GM19452 (cell line): ENCODE measurements at regions not wholly inside any gene's neighbourhood (a gene's known extent, or its start where the extent isn't known, plus 50 kb on each side); places are given as distances from the start of the nearest gene placed in this dataset.

Experiments
- ATAC-seq: cut with Tn5 transposase; IDR thresholded peaks from one replicate; pipeline ENCODE4 v1.9.1; 2021; ENCODE audit not compliant: unreplicated experiment

DNA sequence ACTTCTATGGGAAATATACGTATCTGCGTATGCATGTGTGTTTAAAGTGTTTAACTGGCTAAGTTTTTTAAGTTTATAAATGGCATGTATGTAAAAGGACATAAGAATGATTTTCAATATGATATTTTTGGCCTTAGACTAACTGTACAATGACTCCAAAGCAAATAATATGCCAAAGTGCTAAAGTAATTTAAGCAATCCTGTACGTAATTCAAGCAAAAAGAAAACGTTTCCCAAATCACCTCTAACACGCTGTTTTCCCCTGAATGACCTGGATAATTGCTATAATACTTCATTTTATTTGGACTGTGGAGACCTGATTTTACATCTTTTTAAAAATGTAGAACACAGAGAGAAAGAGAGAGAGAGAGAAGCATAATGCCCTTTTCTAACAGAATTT, 183.0 kb upstream of the HAND2 start:
- ATAC-seq = no peak

DNA sequence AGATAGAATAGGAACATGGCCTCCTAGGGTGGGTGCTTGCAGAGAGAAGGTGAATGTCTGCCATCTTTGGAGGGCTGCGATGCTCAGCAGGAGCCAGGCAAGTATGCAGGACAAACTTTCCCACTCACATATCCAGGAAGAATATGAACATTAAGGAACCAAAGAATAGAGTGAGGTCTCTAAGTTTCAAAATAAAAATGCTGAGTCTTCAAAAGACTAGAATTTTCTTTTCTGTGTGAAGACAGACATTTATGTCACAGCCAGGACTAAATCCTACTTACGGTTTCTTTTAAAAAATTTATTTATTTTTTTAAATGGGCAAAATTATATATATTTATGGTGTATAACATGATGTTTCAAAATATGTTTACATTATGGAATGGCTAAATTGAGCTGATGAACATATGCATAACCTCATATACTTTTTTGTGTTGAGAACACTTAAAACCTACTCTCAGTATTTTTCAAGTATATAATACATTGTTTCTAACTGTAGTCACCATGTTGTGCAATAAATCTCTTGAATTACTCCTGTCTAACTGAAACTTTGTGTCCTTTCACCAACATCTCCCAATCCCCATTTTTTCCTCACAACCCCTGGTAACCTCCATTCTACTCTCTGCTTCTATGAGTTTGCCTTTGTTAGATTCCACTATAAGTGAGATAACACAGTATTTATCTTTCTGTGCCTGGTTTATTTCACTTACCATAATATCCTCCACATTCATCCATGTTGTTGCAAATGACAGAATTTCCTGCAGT, 177.8 kb upstream of the HAND2 start:
- ATAC-seq = no peak

DNA sequence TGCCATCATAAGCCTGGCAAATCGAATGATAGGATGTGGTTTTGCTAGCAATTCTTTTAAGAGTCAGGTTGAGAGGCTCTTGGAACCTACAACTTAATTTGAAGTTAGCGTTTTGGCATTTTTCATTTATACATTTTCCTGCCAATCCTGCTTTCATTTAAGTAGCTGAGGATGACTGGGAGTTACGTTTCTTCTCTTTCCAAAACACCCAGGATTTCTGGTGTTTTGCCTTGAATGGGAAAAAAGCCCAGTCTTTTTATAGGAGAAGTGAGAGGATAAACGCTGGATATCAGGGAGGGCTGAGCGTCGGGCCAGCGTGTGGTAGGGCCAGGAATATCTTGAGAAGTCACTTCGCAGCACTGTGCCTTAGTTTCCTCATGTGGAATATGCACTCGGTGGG, 174.2 kb upstream of the HAND2 start:
- no peak for ATAC-seq

DNA sequence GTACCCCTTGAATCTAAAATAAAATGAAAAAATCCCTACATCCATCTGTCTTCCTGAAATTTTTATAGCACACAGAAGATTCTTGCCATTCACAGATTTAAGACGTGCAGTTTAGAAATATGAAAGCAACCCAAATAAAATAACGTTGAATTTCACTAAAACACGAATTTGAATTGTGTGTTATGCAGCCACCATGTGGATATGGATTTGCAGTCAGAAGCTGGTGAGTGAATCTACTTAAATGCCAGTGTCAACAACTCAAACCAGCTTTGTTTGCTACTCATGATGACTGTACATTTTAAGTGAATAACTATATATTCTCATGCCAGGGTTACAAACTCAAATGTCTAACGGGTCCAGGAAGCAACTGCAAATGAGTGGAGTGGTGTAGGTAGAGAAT, 173.0 kb upstream of the HAND2 start:
- no peak for ATAC-seq

DNA sequence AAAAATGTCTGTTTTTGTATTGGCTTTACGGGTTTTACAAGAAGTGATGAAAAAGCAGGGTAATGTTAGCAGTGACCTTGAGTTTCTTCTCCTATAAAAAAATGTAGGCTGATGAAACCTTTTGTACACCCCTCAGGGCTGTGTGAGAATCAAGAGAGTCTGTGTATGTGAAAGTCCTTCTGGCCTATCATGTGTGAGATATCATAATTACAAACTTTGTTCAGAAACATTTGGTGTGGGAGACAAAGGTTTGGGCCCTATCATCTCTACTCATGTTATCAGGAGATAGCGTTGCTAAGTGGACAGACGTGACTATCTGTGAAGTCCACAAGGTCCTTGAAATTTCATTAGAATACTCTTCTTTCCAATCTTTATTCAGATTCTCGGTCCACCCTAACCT, 170.6 kb upstream of the HAND2 start:
- no peak for ATAC-seq

DNA sequence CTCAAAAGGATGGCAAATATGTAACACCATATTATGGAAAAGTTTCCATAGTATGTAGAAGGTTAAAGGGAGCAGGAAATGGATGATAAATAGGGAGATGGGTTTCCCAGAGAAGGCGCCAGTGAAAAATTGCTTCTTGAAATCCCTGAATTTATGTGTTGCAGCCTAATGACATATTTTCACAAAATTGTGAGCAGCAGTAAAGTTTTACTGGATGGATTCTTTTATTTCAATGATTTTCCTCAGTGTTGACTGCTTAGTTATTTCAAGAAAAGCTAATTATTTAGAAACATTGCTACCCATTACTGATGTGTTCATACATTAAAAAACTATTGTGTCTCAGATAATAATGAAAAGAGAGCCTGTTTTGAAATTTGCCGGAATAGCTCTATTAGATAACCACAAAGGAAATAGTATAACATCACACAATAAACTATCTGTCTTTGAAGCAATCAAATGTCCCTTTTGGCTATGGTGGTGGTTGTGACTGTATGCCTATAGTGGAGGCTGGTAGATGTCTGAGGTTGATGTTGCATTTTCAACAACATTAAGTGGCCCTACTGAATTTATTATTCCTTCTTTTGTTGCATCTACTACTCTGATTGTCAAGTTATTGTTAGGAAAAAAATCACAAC, 169.9 kb upstream of the HAND2 start:
- ATAC-seq = no peak

DNA sequence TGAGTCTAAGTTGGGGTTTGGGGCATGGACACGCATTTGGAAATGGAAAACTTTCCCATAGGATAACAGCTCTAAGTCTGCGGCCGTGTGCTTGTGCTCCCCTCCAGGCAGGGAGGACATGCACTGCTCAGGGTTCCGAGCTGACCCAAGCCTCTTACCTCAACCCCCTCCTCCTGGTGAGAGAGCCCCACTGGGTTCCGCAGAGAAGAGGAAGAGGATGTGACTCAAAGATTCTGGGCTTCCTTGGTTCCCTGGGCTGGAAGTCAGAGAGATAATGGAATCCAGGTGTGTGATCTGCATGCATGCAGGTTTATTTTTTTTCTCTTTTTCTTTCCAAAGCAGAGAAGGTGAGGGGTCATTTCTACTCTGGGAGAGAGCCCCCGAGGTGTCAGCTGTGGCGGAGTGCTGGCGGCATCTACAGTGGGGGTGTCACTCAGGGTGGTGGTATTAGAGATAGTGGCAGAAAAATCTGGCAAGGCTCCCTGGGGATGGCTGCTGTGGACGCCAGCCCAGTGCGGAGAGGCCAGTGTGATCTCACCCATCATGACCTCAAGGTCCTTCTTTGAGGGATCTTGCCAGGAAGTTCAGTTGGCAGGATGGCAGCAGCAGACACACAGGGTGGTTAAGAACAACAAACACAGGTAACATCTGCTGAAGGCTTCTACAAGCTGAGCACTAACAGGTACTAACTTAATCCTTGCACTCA, 168.7 kb upstream of the HAND2 start:
- ATAC-seq = no peak

DNA sequence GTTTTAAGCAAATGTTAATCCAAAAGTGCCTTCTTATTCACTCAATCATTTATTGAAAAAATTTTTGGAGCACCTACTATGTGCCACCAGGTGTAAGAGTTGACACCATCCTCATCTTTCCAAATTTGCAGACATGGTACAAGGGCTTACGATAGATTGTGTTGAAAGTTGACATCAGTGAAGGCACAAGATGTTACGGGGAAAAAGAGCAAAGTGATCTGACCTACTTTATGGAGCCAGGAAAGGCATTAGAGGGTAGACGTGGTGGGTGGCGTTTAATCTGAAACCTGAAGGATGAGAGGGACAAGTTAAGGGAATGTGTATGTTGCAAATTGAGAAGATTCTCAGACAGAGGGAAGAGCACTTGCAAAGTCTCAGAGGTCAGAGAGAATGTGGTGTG, 167.8 kb upstream of the HAND2 start:
- ATAC-seq = no peak

DNA sequence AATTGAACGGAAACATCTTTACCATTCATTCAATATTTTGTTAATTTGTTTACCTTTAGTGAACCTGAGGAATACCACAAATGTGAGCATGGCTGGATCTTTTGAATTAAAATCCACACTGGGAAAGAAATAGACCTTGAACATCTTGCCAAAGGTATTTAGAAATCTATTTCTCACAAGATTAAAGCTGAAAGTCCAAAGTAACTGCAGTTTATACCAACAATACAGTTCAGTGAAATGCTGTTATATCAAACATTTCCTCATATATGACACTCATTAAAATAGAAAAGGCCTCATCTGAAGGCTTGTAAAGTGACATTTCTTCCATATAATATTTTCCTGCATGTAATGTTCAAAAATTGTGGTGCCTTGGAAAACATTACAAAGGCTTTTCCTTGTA, 166.5 kb upstream of the HAND2 start:
- no peak for ATAC-seq

DNA sequence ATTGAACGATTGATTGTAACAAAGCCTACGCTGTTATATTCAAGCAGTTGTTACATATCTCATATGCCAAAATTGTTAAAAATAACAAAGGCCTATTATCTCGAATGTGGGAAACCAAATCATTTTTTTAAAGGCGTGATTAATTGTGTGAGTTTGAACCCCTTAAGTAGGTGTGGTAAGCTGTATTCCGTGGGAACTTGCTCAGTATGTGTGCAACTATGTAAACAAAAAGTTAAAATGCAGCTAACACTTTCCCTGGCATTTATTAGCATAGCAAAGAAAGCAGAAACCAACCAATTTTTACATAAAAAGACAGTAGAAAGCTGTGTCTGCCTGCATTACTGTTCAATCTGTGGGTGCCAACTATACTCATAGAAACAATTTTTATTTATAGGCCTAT, 166.0 kb upstream of the HAND2 start:
- no peak for ATAC-seq

DNA sequence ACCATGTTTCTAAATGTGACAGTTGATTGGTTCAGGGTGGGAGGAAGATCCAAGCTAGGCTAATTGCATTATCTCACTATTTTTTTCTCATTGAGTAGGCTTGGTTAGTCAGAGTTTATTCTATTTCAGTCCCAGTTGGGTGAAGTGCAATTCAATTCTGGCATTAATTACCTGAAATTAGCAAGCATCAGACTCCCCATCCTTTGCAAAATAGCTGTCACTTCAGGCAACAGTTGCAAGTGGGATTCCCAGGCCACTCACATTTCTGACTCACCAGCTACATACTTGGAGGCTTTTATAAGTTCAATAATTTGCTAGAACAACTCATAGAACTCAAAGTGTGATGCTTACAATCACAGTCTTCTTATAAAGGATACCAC, 155.8 kb upstream of the HAND2 start:
- ATAC-seq = no peak

DNA sequence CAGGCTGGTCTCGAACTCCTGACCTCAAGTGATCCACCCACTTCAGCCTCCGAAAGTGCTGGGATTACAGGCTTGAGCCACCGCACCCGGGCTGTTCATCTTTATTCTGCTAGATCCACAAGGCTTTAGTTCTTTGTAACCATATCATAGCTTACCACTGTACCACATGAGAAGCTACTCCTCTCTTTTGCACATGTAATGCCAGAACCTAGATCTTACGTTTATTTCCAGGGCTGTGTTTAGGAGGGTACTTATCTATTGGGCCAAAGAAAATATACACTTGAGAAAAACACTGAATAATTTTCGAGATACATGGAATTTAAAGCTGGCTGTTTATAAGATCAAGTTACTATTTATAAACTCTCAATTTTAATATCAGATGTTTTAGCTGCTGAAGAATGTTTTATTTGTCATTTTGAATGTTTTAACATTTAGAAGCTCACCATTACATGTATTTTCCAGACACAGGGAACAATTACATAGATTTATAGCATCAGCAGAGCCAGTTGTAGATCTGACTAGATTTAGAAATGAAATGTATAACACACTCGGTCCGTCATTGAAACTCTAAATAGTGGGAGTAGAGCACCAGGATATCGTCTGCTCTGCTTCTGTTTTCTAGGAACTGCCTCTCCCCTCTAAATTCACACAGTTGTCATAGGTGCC, 155.3 kb upstream of the HAND2 start:
- ATAC-seq = no peak

DNA sequence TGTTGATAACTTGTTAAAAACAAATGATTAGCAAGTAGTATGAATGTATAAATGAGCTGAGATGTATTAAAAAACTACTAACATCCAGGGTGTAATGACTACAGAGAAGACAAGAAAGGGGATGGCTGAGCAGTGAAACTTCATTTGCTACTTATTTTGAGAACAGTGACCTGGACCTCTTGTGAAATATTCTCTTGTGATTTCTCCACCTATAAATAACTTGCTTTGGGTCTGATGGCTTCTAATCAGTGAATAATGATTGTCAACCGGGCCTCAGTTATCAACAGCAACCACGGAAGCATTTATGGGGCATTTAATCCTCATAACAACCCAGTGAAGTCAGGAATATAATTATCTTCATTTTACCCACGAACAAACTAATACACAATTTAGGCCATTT, 154.2 kb upstream of the HAND2 start:
- no peak for ATAC-seq

DNA sequence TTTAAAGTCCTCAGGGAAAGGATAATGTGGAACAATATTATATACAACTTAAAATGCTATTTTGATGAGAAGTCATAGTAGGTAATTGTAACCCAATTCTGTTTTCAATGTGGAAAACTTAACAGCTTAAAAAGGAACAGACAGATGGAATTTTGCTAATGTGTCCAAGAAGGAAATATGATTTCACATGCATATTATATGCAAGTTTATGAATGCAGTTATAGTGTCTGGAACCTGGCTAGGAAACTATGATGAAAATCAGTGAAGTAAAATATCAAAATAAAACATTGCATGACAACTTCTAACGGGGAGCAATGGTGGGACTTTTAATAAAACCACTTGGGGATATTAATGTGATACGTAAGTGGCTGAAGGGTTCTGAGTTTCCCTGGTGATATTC, 152.6 kb upstream of the HAND2 start:
- no peak for ATAC-seq

DNA sequence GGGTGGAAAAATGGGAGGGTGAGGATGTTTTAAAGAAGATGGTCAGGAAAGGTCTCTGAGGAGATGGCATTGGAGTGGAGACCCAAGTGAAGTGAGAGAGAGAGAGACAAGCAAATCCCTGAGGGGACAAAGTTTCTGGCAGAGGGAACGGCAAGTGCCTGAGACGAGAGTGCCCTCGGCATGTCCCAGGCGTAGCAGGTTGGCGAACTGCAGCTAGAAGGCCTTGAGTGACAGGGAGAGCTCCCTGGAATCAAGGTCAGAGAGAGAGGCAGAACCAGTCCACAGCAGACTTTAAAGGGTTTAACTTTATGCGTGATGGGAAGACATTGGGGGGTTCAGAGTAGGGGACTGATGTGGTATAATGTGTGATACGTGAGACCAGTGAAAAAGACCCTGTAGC, 150.2 kb upstream of the HAND2 start:
- no peak for ATAC-seq

DNA sequence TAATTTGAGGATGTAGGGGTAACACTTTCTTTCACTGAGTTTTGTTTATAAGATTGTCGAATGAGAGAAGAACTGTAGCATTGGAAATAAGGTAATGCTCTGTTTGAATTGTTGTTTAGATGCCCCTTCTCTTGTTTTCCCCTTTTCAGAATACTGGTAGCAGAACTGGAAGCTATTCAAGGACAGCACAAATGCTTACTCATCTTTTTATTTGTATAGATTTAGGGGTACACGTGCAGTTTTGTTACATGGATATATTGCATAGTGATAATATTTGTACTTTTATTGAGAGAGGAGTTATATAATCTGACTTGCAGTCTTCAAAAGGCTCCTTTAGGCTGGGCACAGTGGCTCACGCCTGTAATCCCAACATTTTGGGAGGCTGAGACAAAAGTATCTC, 145.4 kb upstream of the HAND2 start:
- ATAC-seq = no peak

DNA sequence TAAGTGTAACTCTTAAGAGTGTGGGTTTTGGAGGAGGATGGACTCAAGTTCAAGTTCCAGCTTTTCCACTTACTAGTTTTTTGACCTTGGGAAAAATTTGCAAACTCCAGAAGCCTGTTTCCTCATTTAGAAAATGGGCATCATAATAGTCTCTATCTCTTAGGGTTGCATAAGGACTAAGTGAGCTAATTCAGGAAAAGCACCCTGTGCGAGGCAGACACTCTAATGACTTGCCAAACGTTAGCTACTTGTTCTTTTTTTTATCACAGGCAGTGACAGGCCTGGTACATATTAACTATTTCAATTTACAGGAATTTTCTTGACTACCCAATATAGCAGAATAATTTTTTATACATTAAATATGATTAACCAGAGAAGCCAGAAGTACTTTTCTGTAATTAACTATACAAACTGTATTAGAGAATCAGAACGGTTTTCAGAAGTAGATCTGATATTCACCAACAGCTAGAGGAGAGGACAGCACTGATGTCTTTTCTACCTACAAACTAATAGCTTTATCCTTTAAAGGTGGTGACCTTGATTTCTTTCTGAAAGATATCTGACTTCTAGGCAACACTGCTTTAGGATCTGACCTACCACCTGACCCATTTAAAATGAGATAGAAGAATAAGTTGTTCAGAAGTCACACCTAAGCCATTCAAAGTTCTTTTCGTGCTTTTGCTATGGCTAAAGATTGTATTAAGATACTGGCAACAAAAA, 139.6 kb upstream of the HAND2 start:
- ATAC-seq = no peak

DNA sequence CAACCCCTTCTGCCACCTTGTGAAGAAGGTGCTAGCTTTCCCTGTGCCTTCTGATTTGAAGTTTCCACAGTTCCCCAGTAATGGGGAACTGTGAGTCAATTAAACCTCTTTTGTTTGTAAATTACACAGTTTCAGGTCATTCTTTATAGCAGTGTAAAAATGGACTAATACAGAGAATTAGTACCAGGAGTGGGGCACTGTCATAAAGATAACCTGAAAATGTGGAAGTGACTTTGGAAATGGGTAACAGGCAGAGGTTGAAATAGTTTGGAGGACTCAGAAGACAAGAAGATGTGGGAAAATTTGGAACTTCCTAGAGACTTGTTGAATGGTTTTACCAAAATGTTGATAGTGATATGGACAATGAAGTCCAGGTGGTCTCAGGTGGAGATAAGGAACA, 131.0 kb upstream of the HAND2 start:
- ATAC-seq = no peak

DNA sequence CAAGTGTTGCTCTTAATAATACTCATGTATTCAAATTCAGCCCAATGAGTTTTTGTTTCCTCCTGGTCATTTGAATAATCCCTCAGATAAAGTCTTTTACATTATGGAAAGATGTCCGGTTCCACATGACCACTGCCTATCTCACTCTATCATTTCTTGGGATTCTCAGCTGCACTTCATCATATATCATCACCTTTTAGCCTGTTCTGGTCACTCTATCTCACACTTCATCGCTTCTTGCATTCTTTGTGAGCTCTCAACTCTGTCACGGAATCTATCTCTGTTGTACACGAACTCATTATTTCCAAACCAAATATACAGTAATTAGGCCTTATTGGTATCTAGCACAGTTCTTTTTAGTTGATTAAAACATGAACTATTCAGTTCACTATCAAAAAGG, 126.9 kb upstream of the HAND2 start:
- no peak for ATAC-seq

DNA sequence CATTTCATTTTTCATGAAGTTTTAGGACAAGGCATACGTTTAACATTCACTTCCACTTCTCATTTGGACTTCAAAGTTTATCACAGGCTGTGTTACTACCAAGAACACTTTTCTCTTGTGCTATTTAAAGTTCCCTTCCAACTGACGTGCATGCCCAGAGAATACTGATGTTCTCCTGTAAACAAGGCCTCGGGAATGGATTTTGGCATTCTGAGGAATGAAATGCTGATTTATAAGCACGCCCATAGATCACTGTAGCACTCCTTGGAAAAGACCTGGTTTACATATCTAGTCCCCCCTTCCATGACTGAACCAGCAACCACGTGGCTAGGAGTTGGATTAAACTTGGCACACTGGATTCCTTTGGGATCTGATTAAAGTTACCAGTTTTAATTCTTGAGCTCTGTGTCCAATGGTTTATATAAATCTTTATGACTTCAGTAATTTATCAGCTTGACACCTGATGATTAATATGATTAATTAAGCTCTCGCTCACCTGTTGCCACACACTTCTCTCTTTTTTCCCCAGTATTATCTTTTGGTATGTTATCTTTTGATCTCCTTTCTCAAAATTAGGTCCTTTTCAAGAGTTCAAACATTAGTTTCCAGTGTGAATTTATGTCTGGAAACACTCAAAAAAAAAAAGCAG, 122.4 kb upstream of the HAND2 start:
- no peak for ATAC-seq
